HG03108 (cell line): ENCODE measurements at regions not wholly inside any gene's neighbourhood (a gene's known extent, or its start where the extent isn't known, plus 50 kb on each side); places are given as distances from the start of the nearest gene placed in this dataset.
"Not testable (repeated sequence)": the region's sequence is repeated elsewhere in the genome, so short reads cannot be mapped to it uniquely, and the experiment has no call there.

ENCODE experiments used
- ATAC-seq: cut with Tn5 transposase; IDR thresholded peaks from one replicate; pipeline ENCODE4 v1.9.1; 2021; ENCODE audit warnings: moderate library complexity; ENCODE audit not compliant: unreplicated experiment

DNA sequence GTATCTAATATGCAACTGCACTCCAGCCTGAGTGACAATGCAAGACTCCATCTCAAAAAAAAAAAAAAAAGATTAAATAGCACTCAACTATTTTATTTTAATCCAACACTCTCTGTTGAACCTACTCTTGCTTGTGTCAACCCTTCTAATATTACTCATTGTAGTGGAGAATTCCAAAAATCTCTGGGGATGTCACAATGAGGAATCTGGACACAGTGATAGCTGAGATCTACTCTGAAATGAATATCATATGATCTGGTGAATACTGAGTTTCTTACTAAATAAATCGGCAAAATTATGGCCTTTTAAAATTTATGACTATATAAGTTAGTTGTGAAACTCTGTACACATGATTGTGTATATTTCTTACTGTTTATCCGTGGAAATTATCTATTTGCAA, 418.2 kb downstream of the BCAT1 start:
- no peak for ATAC-seq

DNA sequence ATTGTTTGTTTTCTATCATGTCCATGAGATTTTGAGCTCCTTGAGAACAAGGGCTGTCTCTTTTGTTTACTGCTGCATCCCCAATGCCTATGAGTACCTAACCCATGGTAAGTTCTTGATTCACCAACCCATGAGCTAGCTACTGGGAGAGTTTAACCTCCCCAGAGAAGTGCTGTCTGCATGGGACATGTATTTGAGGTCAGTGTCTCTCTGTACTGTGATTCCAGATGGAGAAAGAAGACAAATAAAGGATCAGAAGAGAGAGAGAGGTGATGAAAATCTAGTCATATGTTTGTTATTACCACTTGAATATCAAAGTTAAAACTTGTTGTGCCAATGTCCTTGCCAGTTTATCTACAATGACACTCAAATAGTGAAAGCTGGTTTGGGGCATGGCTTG, 421.8 kb downstream of the BCAT1 start:
- no peak for ATAC-seq

DNA sequence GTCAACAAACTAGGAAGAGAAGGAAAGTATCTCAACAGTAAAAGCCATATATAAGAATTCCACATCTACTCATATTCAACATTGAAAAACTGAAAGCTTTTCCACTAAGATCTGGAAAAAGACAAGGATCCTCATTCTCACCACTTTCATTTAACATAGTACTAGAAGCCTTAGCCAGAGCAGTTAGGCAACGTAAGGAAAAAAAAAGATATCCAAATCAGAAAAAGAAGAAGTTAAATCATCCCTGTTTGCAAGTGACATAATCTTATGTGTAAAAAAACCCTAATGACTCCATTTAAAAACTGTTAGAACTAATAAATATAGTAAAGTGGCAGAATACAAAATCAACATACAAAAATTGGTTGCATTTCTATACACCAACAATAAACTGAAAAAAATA, 426.2 kb downstream of the BCAT1 start:
- no peak for ATAC-seq

DNA sequence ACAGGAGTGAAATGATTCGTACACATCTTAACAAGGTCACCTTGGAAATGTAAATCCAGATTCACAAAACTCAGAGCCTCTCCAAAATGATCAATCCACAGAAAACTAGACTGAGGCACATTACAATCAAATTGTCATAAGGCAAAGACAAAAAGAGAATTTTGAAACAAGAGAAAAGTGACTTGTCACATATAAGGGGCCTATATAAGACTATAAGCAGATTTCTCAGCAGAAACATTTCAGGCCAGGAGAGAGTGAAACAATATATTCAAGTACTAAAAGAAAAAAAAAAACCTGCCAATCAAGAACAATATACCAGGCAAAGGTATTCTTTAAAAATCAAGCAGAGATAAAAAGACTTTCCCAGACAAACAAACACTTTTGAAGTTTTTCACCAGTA, 429.1 kb downstream of the BCAT1 start:
- ATAC-seq = no peak

DNA sequence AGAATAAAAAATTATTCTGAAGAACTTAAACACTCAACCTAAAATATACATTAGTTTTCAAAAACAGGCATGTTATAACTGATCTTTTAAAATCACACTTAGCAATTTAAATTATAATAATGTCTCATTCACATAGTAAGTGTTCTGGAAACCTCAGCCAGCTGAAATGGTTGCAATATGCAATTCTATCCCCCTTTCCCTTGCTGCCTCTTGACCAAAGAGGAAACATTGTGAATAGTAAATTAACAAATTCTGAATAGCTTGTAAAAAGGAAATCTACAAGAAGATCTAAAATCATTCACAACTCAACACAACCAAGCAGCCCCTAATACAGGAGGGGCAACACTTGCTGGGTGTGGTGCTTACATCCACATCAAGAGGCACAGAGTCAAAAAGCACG, 431.9 kb downstream of the BCAT1 start:
- no peak for ATAC-seq

DNA sequence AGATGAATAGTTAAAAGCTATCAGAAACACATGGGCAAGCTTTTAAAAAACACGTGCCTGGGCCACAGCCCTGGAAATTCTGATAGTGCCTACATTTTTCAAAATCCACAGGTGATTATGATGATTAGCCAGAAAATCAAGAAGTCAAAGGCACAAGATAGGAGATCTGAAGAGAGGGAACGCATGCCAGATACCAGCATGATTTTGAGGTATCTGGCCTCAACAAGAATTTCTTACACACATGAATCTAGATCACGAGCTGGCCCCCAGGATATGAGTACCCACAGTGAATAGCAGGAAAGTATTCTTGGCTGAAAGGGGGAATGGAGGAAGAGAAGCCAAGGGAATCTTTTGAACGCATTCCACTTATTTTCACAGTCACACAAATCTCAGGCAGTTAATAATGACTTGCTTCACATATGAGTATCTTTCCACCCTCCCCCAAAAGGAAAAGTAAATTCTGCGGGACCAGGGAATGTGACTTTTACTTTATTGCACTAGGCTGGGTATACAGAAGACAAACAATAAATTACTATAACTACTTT, 438.2 kb downstream of the BCAT1 start:
- ATAC-seq = no peak

DNA sequence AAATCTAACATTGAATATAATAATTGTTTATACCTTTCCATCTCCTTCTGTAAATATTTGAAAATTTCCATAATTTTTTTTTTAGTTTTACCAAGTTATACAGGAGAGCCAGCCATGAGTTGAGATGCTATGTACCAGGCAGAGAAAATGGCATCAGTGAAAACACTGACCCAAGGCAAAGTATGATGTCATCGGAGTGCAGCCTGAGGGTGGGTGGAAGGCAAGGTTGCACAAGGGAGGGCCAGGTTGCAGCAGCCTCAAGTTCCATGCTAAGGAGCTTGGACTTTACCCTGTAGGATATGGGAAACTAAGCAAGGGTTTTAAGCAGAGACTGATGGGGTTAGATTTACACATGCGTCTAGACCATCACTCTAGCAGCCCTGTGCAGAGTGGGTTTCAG, 441.1 kb downstream of the BCAT1 start:
- no peak for ATAC-seq

DNA sequence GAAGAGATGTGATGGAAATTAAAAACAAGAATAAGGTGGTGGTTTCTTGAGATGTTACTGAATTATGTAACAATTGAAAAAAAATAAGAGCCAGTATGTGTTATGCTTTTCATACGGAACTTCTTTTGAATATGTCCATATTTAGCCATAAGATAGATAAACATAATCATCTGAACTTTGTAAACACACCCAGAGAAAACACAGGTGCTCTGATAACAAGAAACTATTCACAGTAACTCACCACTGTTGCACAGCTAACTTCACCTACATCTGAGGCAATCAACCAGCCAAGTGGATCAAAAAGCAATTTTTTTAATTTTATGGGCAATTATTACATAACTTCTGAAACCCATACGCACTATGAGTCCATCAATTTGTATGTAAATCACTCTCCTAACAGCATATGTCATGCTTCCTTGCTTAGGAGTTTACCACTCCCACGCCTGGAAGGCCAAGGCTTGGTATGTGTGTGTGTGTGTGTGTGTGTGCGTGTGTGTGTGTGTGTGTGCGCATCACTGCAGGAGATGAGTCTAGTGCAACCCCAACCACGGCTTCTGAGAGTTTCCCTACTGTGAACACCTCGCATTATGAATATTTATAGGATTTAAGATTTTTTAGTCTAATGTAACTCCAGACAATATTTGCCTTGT, 443.4 kb downstream of the BCAT1 start:
- ATAC-seq = no peak

DNA sequence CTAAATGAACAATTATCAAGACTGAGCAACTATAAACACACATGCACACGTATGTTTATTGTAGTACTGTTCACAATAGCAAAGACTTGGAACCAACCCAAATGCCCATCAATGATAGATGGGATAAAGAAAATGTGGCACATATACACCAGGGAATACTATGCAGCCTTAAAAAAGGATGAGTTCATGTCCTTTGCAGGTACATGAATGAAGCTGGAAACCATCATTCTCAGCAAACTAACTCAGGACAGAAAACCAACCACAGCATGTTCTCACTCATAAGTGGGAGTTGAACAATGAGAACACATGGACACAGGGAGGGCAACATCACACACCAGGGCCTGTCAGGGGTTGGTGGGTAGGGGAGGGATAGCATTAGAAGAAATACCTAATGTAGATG, 445.4 kb downstream of the BCAT1 start:
- not testable (repeated sequence) for ATAC-seq

DNA sequence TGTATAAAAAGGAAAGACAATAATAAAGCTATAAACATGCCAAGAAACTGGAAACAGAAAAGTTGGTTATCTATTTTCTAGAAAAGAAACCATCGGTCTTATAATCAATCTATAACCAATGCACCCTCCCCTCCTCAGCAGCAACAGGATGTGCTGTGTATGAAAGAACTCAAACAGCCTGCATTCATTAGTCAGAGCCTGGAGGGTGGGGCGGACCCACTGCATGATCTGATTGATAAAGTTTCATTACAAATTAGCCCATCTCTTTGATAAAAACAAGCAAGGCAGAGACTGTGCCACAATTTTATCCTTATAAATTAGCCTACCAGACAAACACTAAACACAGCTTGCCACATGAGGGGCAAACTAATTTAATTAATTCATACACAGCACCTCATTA, 448.1 kb downstream of the BCAT1 start:
- no peak for ATAC-seq

DNA sequence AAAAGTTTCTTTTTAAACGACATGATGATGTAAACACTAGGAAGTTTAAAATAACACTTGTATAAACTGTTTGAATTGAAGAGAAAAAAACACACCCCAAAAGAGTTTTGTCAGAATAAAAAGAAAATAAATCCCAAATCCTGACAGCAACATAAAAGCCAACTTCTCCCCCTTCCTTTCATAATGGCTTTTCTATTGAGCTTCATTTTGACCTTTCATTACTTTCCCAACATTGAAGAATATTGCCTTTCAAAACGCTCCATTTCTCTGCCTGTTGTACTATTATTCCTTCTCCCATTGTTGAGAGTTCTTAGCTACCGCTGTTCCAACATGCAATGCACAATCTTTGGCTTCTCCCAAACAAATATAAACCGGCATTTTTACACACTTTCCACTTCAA, 448.5 kb downstream of the BCAT1 start:
- ATAC-seq = no peak

DNA sequence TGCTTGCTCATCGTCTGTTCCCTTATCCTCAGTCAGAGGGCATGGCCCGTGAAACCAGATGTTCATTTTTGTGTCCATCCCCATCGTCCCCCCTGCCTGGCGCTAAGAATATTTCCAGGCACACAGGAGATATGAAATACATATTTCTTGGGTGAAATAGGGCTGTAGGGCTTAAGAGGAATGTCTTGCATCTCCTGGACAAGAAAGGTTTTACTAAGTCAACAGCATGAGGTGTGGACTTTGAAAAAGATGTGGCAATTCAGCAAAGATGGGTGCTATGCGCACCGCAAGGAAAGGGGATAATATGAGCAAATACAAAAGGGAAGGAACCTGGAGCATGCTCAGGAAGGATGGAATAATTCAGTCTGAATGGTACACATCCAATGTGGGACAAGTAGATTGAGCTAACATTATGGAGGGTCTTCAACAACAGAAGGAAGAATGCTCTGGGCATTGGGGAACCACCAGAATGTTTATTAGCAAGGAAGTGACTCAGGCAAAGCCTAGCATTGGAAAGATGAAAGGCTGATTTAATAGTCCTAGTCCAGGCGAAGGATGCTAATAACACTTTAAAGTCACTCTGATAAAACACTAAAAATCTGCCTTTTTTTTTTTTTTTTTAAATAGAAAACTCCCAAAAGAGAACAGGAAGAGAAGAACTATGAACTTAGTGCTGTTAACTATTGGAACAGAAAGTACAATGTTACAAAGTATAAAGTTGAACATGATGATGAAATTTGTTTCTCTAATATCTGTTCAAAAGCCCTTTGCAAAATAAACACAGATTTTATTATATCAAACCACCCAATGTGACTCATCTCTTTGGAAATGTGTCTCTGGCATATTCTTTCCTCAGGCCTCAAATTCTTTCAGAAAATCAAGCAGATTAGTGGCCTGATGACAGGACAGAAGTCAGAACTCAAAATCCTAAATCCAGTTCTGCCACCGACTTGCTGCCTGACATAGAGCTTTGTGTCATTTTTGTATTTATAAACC, 449.5 kb downstream of the BCAT1 start:
- ATAC-seq = no peak

DNA sequence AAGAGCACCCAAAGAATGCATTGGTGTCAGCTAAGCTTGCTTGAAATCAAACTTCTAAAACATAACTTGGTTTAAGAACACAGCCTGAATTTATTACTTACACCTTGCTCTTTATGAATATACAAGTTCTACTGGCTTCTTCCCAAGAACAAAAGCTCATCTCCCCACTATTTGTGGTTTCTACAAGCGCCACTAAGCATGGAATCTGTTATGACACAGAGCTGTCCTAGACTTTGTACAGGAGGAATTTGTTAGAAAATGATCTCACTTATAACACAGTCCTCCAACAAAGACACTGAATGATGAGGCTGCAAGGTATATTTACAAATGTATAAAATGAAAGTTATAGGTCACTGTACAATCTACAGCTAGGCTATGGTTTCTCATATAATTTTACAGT, 452.1 kb downstream of the BCAT1 start:
- ATAC-seq = no peak

DNA sequence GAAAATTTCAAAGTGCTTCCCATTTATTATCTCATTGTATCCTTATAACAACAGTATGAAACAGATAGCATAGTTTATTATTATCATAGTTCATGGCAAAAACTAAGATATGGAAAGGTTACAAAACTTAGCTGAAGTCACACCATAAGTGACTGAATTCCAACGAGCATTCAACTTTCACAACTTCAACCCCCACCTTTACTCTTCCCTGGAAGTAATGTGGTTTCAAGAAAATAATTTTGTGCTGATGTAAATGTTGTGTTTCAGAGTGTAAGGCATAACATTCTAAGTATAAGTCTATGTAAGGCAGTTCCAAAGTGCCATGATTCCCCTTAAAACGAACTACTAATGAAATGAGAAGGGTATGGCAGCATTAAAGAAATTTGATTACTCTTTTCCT, 454.5 kb downstream of the BCAT1 start:
- ATAC-seq = no peak

DNA sequence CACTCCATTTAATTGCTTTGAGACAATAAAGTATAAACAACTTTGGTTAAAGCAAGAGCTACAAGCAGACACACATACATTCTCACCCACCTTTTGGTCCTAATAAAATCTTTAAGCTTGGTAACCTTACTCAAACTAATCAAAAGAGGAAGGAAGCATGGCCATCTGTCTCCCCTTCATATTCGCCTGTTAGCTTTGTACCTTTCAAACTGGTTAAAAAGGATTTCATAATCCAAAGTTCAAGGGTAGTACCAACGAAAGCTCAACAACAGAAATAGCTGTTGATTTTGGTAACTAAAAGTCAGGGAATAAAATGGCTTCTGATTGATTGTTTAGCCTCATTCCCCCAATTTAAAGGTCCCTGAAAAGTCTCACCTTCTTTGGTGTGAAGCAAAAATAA, 456.9 kb downstream of the BCAT1 start:
- ATAC-seq = no peak

DNA sequence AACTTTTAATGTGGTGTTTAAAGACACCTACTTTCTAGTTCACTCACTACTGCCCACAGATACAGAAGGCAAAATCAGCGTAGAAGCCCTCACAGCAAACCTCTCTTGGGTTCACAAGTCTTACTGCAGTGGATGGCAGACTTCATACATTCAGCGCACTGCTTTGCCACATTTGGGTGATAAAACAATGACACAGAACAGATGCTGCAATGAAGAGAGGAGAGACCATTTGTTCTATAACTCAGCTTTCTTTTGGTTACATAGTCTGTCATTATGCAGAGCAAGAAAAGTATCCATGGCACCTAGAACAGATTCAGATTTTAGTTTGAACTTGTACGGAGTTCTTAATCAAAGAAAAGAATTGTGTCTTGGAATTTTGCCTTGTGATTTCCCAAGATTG, 459.0 kb downstream of the BCAT1 start:
- ATAC-seq = no peak

DNA sequence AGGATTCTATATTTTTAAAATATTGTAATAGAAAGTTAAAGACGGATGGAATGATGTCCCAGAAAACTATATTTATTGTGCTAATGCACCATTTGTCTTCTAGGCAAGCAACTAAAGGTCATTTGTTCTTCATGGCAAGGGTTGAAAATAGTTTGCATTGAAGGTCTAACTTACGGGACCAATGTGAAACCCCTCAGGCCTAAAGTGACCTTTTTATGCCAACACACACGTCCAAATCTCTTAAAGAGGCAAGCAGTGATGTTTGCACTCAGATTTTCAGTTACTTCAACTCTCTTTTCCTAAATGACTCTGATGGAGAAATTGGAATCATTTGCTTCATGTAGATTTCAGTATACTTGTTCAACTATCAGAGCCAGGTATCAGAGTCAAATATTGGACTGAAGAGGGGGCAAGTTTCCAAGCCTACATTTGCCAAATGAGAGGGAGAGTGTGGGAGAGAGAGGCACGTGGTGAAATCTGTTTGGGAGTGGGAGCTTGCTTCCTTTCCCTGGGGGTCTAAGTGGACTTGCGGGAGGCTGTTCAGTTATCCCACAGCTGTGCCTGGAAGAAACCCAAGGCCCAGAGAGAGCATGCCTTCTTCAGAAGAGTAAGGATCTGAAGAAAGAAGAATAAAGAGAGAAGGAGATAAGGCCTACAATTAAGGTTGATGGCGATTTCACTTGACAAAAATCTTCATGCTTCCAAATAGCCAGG, 459.8 kb downstream of the BCAT1 start:
- ATAC-seq = no peak

DNA sequence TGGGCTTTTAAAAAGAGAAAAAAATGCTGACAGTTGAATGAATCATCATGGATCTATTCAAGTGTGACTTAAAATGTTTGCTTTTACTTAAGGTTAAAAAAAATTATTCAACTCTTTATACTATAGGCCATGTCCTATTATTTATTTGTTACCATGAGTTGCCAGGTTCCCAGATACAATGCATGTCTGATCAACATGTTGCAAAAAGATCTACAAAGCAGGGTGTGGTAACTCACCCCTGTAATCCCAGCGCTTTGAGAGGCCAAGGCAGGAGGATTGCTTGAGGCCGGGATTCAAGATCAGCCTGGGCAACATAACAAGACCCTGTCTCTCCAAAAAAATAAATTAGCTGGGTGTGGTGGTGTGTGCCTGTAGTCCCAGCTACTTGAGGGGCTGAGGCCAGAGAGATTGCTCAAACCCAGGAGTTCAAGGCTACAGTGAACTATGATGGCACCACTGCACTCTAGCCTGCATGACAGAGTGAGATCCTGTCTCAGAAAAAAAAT, 460.8 kb downstream of the BCAT1 start:
- ATAC-seq = no peak

DNA sequence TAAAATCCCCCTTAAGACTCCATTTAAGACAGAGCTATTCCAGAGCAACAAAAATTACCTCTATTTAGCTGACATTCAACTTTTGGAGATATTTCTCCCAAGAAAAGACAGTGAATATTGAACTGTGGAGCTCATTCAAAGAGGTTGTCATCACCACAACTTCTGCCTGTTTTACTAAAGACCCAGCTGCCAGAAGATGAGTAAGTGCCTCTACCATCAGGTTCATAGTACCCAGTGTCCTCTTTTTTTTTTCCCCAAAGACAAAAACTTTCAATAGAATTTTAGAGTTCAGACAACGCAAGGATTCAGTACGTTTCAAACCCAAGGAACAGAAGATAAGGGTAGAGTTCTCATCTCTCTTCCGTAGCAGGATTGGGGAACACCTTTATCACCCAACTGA, 461.3 kb downstream of the BCAT1 start:
- no peak for ATAC-seq

DNA sequence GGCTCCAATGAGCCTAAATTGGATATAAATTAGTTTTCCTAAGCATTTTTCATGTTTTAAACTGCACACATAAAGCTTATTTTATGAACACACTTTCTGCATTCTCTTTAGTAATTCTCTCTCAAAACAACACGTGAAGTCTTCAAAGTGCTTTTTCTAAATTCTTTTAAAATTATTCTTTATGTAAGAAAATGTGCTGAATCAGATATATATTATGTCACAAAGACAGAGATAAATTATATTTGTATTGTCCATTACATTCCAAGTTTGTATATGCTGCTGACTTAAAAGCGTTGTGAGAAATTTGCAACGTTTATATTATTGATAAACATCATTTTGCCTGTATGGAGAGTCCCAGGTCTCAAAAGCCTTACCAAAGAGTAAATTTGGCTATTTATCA, 465.2 kb downstream of the BCAT1 start:
- ATAC-seq = no peak

DNA sequence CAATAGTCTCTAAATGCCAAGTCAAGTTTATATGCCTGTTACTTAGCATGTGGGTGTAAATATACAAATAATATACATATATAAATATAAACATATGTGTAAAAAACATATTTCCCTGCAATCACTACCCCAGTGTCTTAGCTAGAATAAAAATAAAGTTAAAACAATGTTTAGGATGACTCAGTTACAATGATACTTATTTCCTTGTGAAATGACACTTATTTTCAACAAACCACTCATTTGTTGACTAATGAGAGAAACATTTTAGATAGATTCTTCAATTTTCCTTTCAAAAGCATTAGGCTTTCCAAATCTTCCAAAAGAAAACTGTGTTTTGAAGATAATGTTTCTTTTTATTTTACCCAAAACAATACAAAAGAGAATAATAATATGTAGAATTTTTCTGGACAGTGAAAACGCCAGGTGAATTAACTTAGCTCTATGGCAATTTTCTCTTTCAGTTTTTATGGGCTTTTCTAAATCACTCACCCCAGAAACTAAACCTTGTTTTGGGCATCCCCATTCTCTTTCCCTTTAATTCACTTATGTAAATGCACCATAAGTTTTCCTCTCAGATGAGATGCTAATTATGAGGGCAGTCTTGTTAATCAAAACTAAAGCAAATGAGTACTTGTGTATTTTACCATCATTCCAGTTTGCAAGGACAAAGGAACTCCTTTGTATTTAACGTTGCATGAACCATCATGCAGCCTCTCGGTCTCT, 465.9 kb downstream of the BCAT1 start:
- ATAC-seq = no peak
